ENCODE measurements at regions not wholly inside any gene's neighbourhood (a gene's known extent, or its start where the extent isn't known, plus 50 kb on each side); places are given as distances from the start of the nearest gene placed in this dataset.

DNA sequence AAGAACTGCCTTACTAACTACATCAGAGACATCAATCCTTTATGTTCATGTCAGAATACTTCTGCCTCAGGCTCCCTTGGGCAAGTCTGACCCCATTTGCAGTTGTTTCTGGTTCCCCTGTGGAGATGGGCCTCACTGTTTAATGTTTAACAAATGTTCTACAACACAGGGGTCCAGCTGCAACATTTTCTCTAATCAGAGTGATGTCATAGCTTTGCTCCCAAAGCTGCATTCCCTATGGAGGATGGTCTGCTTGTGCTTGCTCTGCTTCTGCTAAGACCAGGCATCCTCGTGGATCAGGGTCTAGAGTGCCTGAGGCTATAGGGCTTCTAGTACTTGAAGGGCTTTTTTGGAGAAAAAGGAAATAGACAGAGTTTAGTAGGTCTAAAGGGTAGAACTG lies 1071.2 kb downstream of the TTLL7 start:
- H4K20me1 ChIP-seq: no peaks in the 10 kb centered on the region
- no peak overlapping the region for H3K9ac ChIP-seq
- no peak overlapping the region for H3K4me2 ChIP-seq
- no peak for TF ChIP-seq Cebpa-rat (IDR thresholded peaks at IDR 0.05)
- H3K9me3 ChIP-seq (replicated peaks in 1 of 11): no peaks in the 10 kb centered on the region
- no peak overlapping the region for H3K4me3 ChIP-seq
- no peaks in the 10 kb centered on the region for H3K27me3 ChIP-seq
- no peaks in the 10 kb centered on the region for H3K36me3 ChIP-seq
- no peak overlapping the region for H3K27ac ChIP-seq
- peaks cover 0 to 7% (median 3%) of the 10 kb centered on the region in 10 experiments; a peak in 7 of 20 replicates for H3K4me1 ChIP-seq

DNA sequence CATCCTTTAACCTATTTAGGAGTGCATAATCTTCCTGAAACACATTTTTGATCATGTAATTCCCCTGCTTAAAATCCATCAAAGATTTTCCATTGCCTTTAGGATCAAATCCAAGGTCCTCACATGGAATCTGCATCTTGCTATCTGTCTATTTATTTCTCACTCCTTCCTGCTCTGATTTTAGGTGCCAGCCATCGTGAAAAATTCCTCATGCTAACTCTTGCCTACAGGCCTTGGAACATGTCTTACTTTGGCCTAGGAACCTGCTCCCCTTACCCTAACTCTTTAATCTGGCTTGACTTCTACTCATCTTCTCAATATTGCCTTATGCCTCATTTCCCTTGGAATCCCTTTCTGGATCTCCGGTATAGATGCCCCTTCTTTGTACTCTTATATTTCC lies 1074.3 kb downstream of the TTLL7 start:
- no peak overlapping the region for H3K4me3 ChIP-seq
- no peaks in the 10 kb centered on the region for H3K9me3 ChIP-seq (replicated peaks in 1 of 11)
- no peaks in the 10 kb centered on the region for H4K20me1 ChIP-seq
- no peak overlapping the region for H3K27ac ChIP-seq
- peaks cover 0 to 22% (median 3%) of the 10 kb centered on the region in 10 experiments; a peak in 8 of 20 replicates for H3K4me1 ChIP-seq
- H3K9ac ChIP-seq: no peak overlapping the region
- H3K27me3 ChIP-seq: no peaks in the 10 kb centered on the region
- H3K36me3 ChIP-seq: no peaks in the 10 kb centered on the region
- H3K4me2 ChIP-seq: no peak overlapping the region
- no peak for TF ChIP-seq Cebpa-rat (IDR thresholded peaks at IDR 0.05)

DNA sequence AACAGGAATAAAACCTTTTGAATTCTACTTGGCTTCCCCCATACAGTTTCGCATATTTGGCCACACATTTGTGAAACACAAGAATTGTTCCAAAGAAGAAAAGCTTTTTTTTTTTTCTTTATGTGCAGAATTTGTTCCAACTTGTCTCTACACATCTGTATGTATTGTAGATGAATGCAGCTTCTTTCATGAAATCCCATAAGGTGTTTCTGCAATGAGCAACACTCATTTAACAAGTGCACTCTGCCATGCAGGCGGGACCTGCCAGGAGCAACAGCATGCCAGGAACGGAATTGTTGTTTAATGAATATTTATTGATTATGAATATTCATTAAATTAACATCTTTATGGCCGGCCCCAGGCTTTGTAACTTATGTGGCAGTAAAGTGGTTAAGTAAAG lies 1075.0 kb downstream of the TTLL7 start:
- no peak for TF ChIP-seq Cebpa-rat (IDR thresholded peaks at IDR 0.05)
- Histone ChIP-seq H3K9ac (no peak overlapping the region), H3K36me3 (no peaks in the 10 kb centered on the region), H3K27me3 (no peaks in the 10 kb centered on the region), H4K20me1 (no peaks in the 10 kb centered on the region), H3K4me1 (peaks cover 0 to 28% (median 3%) of the 10 kb centered on the region in 10 experiments; a peak in 8 of 20 replicates), H3K9me3 (replicated peaks in 1 of 11) (no peaks in the 10 kb centered on the region), H3K27ac (no peak overlapping the region), H3K4me3 (no peak overlapping the region), H3K4me2 (no peak overlapping the region)

DNA sequence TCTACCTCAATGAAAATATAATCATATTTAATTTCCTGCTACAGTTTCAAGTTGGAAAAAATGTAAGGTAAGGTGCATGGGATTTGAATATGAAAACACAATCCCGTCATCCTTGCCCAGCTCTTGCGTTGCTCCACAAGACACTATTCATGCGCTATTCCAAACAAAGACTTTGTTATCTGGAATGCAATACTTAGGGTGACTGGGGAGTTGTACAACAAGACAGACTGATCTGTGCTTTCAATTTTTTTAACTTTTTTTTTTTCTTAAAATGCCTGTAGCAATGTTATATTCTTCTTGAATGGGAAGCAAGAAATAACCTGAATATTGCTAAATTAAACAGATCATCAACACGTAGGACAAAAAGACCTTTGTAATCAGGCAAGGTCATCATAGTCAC lies 1077.2 kb downstream of the TTLL7 start:
- H4K20me1 ChIP-seq: no peaks in the 10 kb centered on the region
- no peak overlapping the region for H3K9ac ChIP-seq
- H3K27me3 ChIP-seq: no peaks in the 10 kb centered on the region
- TF ChIP-seq Cebpa-rat (IDR thresholded peaks at IDR 0.05): no peak
- H3K4me3 ChIP-seq: no peak overlapping the region
- H3K9me3 ChIP-seq (replicated peaks in 1 of 11): no peaks in the 10 kb centered on the region
- peaks cover 0 to 25% (median 0%) of the 10 kb centered on the region in 10 experiments; a peak in 6 of 20 replicates for H3K4me1 ChIP-seq
- H3K36me3 ChIP-seq: no peaks in the 10 kb centered on the region
- no peak overlapping the region for H3K27ac ChIP-seq
- no peak overlapping the region for H3K4me2 ChIP-seq

DNA sequence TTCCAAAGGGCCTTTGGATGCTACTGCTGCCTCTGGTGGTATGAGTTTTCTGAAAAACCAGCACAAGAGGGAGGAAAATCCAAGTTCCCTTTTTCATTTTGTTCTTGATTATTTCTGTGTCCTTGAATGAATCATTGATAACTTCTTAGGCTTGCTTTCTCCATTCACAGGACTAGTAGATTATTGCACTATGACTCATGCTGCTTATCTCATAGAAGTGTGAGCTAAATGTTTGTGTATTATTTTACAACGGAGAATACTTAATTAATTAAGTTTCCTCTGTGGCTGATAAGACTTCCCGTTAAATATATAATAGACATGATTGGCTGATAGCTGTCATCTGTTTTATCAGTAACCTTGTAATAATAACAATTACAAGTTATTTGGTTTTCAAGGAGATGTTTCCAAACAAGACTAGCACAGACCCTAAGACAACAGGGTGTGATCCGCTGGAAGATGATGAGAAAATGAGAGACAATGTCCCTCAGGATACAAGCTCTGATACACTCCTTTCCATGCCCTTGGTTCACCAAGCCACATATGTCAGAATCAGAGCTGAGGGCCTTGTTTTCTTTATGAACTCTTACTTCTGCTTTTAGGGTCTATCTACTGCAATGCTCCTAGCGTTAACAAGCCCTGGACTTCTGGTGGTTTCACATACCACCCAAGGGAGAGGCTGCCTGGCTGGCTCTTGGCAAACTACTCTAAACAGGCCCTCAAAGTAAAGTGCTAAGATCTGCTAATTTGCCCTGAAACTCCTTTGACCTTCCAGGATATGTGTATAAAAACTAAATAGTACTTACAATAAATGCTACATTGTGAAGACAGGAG lies 1078.3 kb downstream of the TTLL7 start:
- Histone ChIP-seq H3K27ac (peak overlapping the region in 4 of 11 experiments; percentile 2 to 54 (median 44); a peak in 5 of 22 replicates), H3K4me2 (peak overlapping the region in 3 of 11 experiments; percentile 19 to 58 (median 57); a peak in 5 of 22 replicates), H3K9ac (no peak overlapping the region), H3K4me3 (no peak overlapping the region), H3K9me3 (replicated peaks in 1 of 11) (no peaks in the 10 kb centered on the region), H3K36me3 (no peaks in the 10 kb centered on the region), H3K27me3 (no peaks in the 10 kb centered on the region), H4K20me1 (no peaks in the 10 kb centered on the region), H3K4me1 (peaks cover 0 to 25% (median 0%) of the 10 kb centered on the region in 10 experiments; a peak in 6 of 20 replicates)
- TF ChIP-seq Cebpa-rat (IDR thresholded peaks at IDR 0.05): no peak

DNA sequence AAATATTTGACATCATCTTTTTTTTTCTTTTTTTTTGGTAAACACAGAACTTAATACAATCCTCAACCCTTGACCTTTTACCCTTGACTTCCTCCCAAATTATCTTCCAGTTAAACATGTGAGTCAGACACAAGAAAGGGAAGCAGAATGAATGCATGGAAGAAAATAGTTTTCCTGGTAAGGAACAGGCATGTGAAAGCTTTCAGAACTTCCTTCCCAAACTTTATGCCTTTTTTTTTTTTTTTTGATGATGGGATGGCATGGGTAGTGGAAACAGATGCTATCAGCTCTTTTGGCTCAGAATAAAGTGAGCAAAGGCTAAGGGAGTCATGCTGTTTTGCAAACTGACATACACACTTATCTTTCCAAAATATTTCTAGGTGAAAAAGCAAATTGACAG lies 1079.1 kb downstream of the TTLL7 start:
- Histone ChIP-seq H3K9me3 (replicated peaks in 1 of 11) (no peaks in the 10 kb centered on the region), H3K4me3 (no peak overlapping the region), H3K27ac (no peak overlapping the region), H3K27me3 (no peaks in the 10 kb centered on the region), H3K9ac (no peak overlapping the region), H3K4me2 (peak overlapping the region in 3 of 11 experiments; percentile 19 to 58 (median 57); a peak in 5 of 22 replicates), H3K4me1 (peaks cover 0 to 25% (median 0%) of the 10 kb centered on the region in 10 experiments; a peak in 6 of 20 replicates), H4K20me1 (no peaks in the 10 kb centered on the region), H3K36me3 (no peaks in the 10 kb centered on the region)
- no peak for TF ChIP-seq Cebpa-rat (IDR thresholded peaks at IDR 0.05)

DNA sequence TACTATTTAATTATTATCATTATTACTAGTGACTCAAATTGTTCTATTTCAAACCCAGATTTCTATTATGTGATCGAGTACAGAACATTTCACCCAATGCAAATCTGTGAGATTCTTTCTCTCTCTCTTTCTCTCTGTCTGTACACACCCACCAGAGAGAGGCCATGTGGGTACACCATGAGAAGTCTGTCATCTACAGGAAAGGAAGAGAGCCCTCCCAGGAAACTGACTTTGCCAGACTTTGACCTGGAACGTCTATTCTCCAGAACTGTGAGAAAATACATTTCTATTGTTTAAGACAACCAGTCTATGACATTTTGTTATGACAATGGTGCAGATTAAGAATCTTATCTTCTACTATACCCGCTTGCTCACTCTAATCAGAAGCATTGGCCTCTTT lies 1091.6 kb downstream of the TTLL7 start:
- Histone ChIP-seq H4K20me1 (no peaks in the 10 kb centered on the region), H3K9me3 (replicated peaks in 1 of 11) (no peaks in the 10 kb centered on the region), H3K9ac (no peak overlapping the region), H3K4me1 (no peaks in the 10 kb centered on the region), H3K27me3 (no peaks in the 10 kb centered on the region), H3K27ac (no peak overlapping the region), H3K4me2 (no peak overlapping the region), H3K36me3 (no peaks in the 10 kb centered on the region), H3K4me3 (no peak overlapping the region)
- no peak for TF ChIP-seq Cebpa-rat (IDR thresholded peaks at IDR 0.05)

DNA sequence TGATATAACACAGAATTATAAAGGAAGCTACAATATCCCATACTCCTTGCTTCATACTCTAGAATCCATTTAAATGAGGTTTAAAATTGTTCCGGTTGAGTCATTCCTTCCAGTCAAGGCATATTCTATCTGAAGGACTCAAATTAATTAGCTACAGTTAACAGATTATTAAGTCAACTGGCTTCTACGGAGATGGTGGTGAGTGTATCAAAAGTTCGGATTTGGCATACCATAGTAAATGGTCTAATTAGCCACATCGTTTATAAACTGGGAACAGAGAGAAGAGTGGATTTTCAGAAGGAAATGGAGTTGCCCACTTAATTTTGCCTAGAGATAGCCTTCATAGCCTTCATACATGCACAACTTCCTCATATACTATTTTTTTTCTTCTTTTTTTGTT lies 1095.3 kb downstream of the TTLL7 start:
- Histone ChIP-seq H3K27me3 (no peaks in the 10 kb centered on the region), H3K4me1 (no peaks in the 10 kb centered on the region), H3K4me2 (no peak overlapping the region), H3K4me3 (no peak overlapping the region), H3K9ac (no peak overlapping the region), H3K9me3 (replicated peaks in 1 of 11) (no peaks in the 10 kb centered on the region), H3K36me3 (no peaks in the 10 kb centered on the region), H4K20me1 (no peaks in the 10 kb centered on the region), H3K27ac (no peak overlapping the region)
- TF ChIP-seq Cebpa-rat (IDR thresholded peaks at IDR 0.05): no peak

DNA sequence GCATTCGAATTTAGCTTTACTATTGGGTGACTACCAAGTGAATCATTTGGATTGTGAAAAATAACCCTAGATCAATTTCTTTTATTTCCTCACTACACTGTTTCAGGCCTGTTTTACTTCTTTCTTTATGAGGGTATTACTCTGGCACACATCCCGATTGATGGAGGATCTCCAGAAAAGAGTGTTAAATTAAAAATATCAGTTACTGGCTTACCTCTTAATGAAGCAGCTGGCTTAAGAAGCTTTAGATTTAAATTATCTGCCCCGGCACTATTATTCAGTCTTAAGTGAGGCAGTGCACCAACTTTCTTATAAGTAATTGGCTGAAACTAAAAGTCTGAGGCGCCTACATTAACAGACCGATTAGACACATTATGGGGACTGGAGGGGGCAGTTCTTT lies 1097.4 kb downstream of the TTLL7 start:
- no peaks in the 10 kb centered on the region for H3K9me3 ChIP-seq (replicated peaks in 1 of 11)
- H3K4me3 ChIP-seq: no peak overlapping the region
- H3K36me3 ChIP-seq: no peaks in the 10 kb centered on the region
- TF ChIP-seq Cebpa-rat (IDR thresholded peaks at IDR 0.05): no peak
- no peaks in the 10 kb centered on the region for H3K4me1 ChIP-seq
- no peak overlapping the region for H3K9ac ChIP-seq
- no peak overlapping the region for H3K4me2 ChIP-seq
- H4K20me1 ChIP-seq: no peaks in the 10 kb centered on the region
- H3K27ac ChIP-seq: no peak overlapping the region
- H3K27me3 ChIP-seq: no peaks in the 10 kb centered on the region

DNA sequence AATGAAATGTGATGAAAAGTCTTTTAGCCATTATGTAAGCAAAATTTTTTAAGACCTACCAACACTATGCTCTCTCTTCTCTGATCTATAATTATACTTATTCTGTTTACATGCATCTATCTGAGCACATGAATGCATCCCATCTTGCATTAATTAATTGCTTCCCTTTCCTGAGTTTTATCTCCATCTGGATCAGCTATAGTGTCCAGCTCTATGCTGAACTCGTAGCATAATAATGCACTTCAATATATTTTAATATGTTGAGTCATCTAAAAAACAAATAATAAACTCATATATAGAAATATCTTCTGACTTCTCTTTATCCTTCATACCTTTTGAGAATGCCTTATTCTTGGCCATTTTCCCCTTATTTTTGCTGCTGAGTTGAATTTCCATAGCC lies 1097.8 kb downstream of the TTLL7 start:
- Histone ChIP-seq H3K27me3 (no peaks in the 10 kb centered on the region), H3K4me3 (no peak overlapping the region), H3K9me3 (replicated peaks in 1 of 11) (no peaks in the 10 kb centered on the region), H3K36me3 (no peaks in the 10 kb centered on the region), H3K4me1 (no peaks in the 10 kb centered on the region), H4K20me1 (no peaks in the 10 kb centered on the region), H3K9ac (no peak overlapping the region), H3K27ac (no peak overlapping the region), H3K4me2 (no peak overlapping the region)
- no peak for TF ChIP-seq Cebpa-rat (IDR thresholded peaks at IDR 0.05)
